ENCODE measurements at regions not wholly inside any gene's neighbourhood (a gene's known extent, or its start where the extent isn't known, plus 50 kb on each side); places are given as distances from the start of the nearest gene placed in this dataset.

DNA sequence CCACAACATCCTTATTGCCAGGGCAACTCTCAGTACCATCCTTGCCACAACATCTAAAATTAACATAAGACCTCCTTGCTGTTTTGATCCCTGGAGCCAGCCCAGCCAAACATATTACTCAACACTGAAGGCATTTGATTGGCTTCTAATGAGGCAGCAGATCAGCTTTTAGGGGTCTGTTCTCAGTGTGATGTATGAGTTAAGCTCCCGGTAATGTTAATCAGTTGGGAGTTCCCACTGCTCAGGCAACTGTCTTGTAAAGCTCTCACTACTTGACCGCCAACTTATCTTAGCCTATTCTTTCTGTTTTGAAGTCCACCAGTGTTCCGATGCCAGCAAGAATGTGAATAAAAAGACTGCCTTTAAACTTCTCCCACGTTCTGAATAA, 158.9 kb downstream of the FOXB1 start (continued):
- TF ChIP-seq, protein P1, sequence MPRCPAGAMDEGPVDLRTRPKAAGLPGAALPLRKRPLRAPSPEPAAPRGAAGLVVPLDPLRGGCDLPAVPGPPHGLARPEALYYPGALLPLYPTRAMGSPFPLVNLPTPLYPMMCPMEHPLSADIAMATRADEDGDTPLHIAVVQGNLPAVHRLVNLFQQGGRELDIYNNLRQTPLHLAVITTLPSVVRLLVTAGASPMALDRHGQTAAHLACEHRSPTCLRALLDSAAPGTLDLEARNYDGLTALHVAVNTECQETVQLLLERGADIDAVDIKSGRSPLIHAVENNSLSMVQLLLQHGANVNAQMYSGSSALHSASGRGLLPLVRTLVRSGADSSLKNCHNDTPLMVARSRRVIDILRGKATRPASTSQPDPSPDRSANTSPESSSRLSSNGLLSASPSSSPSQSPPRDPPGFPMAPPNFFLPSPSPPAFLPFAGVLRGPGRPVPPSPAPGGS (IDR thresholded peaks at IDR 0.05; ENCODE audit: borderline replicate concordance, insufficient read depth, low read depth, low read length, poor library complexity, severe bottlenecking), result no peak
- no peak for TF ChIP-seq NFYB (IDR thresholded peaks at IDR 0.05; ENCODE audit: insufficient read depth, low read depth, low read length)
- TF ChIP-seq, protein P2, sequence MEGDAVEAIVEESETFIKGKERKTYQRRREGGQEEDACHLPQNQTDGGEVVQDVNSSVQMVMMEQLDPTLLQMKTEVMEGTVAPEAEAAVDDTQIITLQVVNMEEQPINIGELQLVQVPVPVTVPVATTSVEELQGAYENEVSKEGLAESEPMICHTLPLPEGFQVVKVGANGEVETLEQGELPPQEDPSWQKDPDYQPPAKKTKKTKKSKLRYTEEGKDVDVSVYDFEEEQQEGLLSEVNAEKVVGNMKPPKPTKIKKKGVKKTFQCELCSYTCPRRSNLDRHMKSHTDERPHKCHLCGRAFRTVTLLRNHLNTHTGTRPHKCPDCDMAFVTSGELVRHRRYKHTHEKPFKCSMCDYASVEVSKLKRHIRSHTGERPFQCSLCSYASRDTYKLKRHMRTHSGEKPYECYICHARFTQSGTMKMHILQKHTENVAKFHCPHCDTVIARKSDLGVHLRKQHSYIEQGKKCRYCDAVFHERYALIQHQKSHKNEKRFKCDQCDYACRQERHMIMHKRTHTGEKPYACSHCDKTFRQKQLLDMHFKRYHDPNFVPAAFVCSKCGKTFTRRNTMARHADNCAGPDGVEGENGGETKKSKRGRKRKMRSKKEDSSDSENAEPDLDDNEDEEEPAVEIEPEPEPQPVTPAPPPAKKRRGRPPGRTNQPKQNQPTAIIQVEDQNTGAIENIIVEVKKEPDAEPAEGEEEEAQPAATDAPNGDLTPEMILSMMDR (IDR thresholded peaks at IDR 0.05 in 2 of 3, conservative IDR thresholded peaks at IDR 0.05 in 1 of 3; ENCODE audit: control insufficient read depth in 2 of 3, extremely low read depth in 1 of 3, insufficient read depth in 1 of 3, low read depth in 3 of 3, low read length in 3 of 3), result no peak
- TF ChIP-seq, protein P3, sequence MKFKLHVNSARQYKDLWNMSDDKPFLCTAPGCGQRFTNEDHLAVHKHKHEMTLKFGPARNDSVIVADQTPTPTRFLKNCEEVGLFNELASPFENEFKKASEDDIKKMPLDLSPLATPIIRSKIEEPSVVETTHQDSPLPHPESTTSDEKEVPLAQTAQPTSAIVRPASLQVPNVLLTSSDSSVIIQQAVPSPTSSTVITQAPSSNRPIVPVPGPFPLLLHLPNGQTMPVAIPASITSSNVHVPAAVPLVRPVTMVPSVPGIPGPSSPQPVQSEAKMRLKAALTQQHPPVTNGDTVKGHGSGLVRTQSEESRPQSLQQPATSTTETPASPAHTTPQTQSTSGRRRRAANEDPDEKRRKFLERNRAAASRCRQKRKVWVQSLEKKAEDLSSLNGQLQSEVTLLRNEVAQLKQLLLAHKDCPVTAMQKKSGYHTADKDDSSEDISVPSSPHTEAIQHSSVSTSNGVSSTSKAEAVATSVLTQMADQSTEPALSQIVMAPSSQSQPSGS (IDR thresholded peaks at IDR 0.05; ENCODE audit: low read length), result no peak
- TF ChIP-seq CHD2 (IDR thresholded peaks at IDR 0.05; ENCODE audit: borderline replicate concordance, low read depth, low read length), result no peak
- no peak for TF ChIP-seq IKZF2 (IDR thresholded peaks at IDR 0.05)
- TF ChIP-seq BHLHE40 (IDR thresholded peaks at IDR 0.05; ENCODE audit: borderline replicate concordance in 1 of 2, low read depth in 2 of 2, low read length in 1 of 2), result no peak
- TF ChIP-seq SUPT20H (IDR thresholded peaks at IDR 0.05; ENCODE audit: borderline replicate concordance, control insufficient read depth, low read depth, low read length), result no peak
- TF ChIP-seq PAX8 (IDR thresholded peaks at IDR 0.05), result no peak
- TF ChIP-seq ESRRA (IDR thresholded peaks at IDR 0.05; ENCODE audit: low read length), result no peak
- TF ChIP-seq EZH2 (IDR thresholded peaks at IDR 0.05; ENCODE audit: borderline replicate concordance, control insufficient read depth, low read depth, low read length), result no peak
- TF ChIP-seq, protein P4, sequence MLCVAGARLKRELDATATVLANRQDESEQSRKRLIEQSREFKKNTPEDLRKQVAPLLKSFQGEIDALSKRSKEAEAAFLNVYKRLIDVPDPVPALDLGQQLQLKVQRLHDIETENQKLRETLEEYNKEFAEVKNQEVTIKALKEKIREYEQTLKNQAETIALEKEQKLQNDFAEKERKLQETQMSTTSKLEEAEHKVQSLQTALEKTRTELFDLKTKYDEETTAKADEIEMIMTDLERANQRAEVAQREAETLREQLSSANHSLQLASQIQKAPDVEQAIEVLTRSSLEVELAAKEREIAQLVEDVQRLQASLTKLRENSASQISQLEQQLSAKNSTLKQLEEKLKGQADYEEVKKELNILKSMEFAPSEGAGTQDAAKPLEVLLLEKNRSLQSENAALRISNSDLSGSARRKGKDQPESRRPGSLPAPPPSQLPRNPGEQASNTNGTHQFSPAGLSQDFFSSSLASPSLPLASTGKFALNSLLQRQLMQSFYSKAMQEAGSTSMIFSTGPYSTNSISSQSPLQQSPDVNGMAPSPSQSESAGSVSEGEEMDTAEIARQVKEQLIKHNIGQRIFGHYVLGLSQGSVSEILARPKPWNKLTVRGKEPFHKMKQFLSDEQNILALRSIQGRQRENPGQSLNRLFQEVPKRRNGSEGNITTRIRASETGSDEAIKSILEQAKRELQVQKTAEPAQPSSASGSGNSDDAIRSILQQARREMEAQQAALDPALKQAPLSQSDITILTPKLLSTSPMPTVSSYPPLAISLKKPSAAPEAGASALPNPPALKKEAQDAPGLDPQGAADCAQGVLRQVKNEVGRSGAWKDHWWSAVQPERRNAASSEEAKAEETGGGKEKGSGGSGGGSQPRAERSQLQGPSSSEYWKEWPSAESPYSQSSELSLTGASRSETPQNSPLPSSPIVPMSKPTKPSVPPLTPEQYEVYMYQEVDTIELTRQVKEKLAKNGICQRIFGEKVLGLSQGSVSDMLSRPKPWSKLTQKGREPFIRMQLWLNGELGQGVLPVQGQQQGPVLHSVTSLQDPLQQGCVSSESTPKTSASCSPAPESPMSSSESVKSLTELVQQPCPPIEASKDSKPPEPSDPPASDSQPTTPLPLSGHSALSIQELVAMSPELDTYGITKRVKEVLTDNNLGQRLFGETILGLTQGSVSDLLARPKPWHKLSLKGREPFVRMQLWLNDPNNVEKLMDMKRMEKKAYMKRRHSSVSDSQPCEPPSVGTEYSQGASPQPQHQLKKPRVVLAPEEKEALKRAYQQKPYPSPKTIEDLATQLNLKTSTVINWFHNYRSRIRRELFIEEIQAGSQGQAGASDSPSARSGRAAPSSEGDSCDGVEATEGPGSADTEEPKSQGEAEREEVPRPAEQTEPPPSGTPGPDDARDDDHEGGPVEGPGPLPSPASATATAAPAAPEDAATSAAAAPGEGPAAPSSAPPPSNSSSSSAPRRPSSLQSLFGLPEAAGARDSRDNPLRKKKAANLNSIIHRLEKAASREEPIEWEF (IDR thresholded peaks at IDR 0.05; ENCODE audit: insufficient replicate concordance, low read depth, low read length), result no peak

Measured in GM12878 (cell line).